ENCODE measurements at regions not wholly inside any gene's neighbourhood (a gene's known extent, or its start where the extent isn't known, plus 50 kb on each side); places are given as distances from the start of the nearest gene placed in this dataset.
"Not testable (repeated sequence)": the region's sequence is repeated elsewhere in the genome, so short reads cannot be mapped to it uniquely, and the experiment has no call there.

GRCh38 chr9:87035879-87036278, 88.6 kb upstream of the GAS1 start:
- peaks cover 23% of the 10 kb centered on the region; the same call in 1 of the 2 replicates for H3F3A ChIP-seq (ENCODE audit: insufficient read depth)
- no peaks in the 10 kb centered on the region for H3K9me2 ChIP-seq (ENCODE audit: insufficient read depth)
- no peak overlapping the region for H3K9ac ChIP-seq
- no peaks in the 10 kb centered on the region for H3K36me3 ChIP-seq (ENCODE audit: low read depth)
- no peak overlapping the region for H3K4me3 ChIP-seq
- TF ChIP-seq EZH2 (IDR thresholded peaks at IDR 0.05; ENCODE audit: insufficient read depth, poor library complexity, severe bottlenecking) (no peak), EZH2phosphoT487 (IDR thresholded peaks at IDR 0.05; ENCODE audit: insufficient read depth, low read depth) (no peak)
- no peak overlapping the region for H3K27ac ChIP-seq
- no peaks in the 10 kb centered on the region for H3K79me2 ChIP-seq (ENCODE audit: insufficient read depth)
- no peak overlapping the region for H2AFZ ChIP-seq
- WGBS, 2 experiments (ENCODE audit: low coverage in 1 of 2, low lambda C conversion rate in 2 of 2, missing lambda C conversion rate in 2 of 2) = 11 to 12% methylated on average over 5 of the region's 5 CpGs
- H3K4me1 ChIP-seq (ENCODE audit: insufficient read depth) = peaks cover 39% of the 10 kb centered on the region
- H4K20me1 ChIP-seq (ENCODE audit: insufficient read depth) = no peaks in the 10 kb centered on the region
- H3K4me2 ChIP-seq (ENCODE audit: unreplicated experiment) = peak overlapping the region; percentile 53
- in situ Hi-C loops (cut with MboI) = no loop called here
- H3K27me3 ChIP-seq (replicated peaks; ENCODE audit: insufficient read depth) = no peaks in the 10 kb centered on the region
- H3K9me3 ChIP-seq (ENCODE audit: low read depth) = no peaks in the 10 kb centered on the region
- DNase-seq = peak; percentile 70

GRCh38 chr9:87036506-87036905, 89.2 kb upstream of the GAS1 start:
- Histone ChIP-seq H3K27ac (no peak overlapping the region), H3K9ac (no peak overlapping the region), H3K27me3 (replicated peaks; ENCODE audit: insufficient read depth) (no peaks in the 10 kb centered on the region), H4K20me1 (ENCODE audit: insufficient read depth) (no peaks in the 10 kb centered on the region), H3K4me2 (ENCODE audit: unreplicated experiment) (no peak overlapping the region), H3K4me1 (ENCODE audit: insufficient read depth) (peaks cover 39% of the 10 kb centered on the region), H3K9me3 (ENCODE audit: low read depth) (no peaks in the 10 kb centered on the region), H3K79me2 (ENCODE audit: insufficient read depth) (no peaks in the 10 kb centered on the region), H3K36me3 (ENCODE audit: low read depth) (no peaks in the 10 kb centered on the region), H3K9me2 (ENCODE audit: insufficient read depth) (no peaks in the 10 kb centered on the region), H3K4me3 (no peak overlapping the region), H3F3A (ENCODE audit: insufficient read depth) (peaks cover 23% of the 10 kb centered on the region; the same call in 1 of the 2 replicates), H2AFZ (no peak overlapping the region)
- in situ Hi-C loops (cut with MboI) = no loop called here
- TF ChIP-seq EZH2 (IDR thresholded peaks at IDR 0.05; ENCODE audit: insufficient read depth, poor library complexity, severe bottlenecking) (no peak), EZH2phosphoT487 (IDR thresholded peaks at IDR 0.05; ENCODE audit: insufficient read depth, low read depth) (no peak)
- 97 to 100% methylated on average over 2 of the region's 2 CpGs for WGBS, 2 experiments (ENCODE audit: low coverage in 1 of 2, low lambda C conversion rate in 2 of 2, missing lambda C conversion rate in 2 of 2)
- DNase-seq = no peak

- Histone ChIP-seq H3K9me3 (ENCODE audit: low read depth) (no peaks in the 10 kb centered on the region), H3K4me2 (ENCODE audit: unreplicated experiment) (peak overlapping the region; percentile 43), H3K9me2 (ENCODE audit: insufficient read depth) (no peaks in the 10 kb centered on the region), H3K4me1 (ENCODE audit: insufficient read depth) (peaks cover 20% of the 10 kb centered on the region), H3K27me3 (replicated peaks; ENCODE audit: insufficient read depth) (no peaks in the 10 kb centered on the region), H4K20me1 (ENCODE audit: insufficient read depth) (no peaks in the 10 kb centered on the region), H3K27ac (peak overlapping the region; percentile 41; the same call in 1 of the 2 replicates), H3K9ac (no peak overlapping the region), H3F3A (ENCODE audit: insufficient read depth) (peaks cover 20% of the 10 kb centered on the region; the same call in 1 of the 2 replicates), H3K36me3 (ENCODE audit: low read depth) (no peaks in the 10 kb centered on the region), H3K79me2 (ENCODE audit: insufficient read depth) (no peaks in the 10 kb centered on the region), H2AFZ (peak overlapping the region; percentile 49), H3K4me3 (no peak overlapping the region)
- peak; percentile 68 for DNase-seq
- in situ Hi-C loops (cut with MboI) = no loop called here
- TF ChIP-seq EZH2 (IDR thresholded peaks at IDR 0.05; ENCODE audit: insufficient read depth, poor library complexity, severe bottlenecking) (no peak), EZH2phosphoT487 (IDR thresholded peaks at IDR 0.05; ENCODE audit: insufficient read depth, low read depth) (no peak)
- 91 to 100% methylated on average over 1 of the region's 1 CpG for WGBS, 2 experiments (ENCODE audit: low coverage in 1 of 2, low lambda C conversion rate in 2 of 2, missing lambda C conversion rate in 2 of 2)
These were observed 92.6 kb upstream of the GAS1 start for GRCh38 chr9:87039809-87040392.

- Histone ChIP-seq H3K36me3 (ENCODE audit: low read depth) (no peaks in the 10 kb centered on the region), H3F3A (ENCODE audit: insufficient read depth) (peaks cover 18% of the 10 kb centered on the region; the same call in 1 of the 2 replicates), H3K79me2 (ENCODE audit: insufficient read depth) (no peaks in the 10 kb centered on the region), H3K9me2 (ENCODE audit: insufficient read depth) (no peaks in the 10 kb centered on the region), H3K9ac (no peak overlapping the region), H3K9me3 (ENCODE audit: low read depth) (no peaks in the 10 kb centered on the region), H2AFZ (no peak overlapping the region; the same call in 1 of the 2 replicates), H3K4me1 (ENCODE audit: insufficient read depth) (peaks cover 14% of the 10 kb centered on the region), H4K20me1 (ENCODE audit: insufficient read depth) (no peaks in the 10 kb centered on the region), H3K27me3 (replicated peaks; ENCODE audit: insufficient read depth) (no peaks in the 10 kb centered on the region), H3K4me2 (ENCODE audit: unreplicated experiment) (no peak overlapping the region), H3K4me3 (no peak overlapping the region), H3K27ac (peak overlapping the region; percentile 41; the same call in 1 of the 2 replicates)
- in situ Hi-C loops (cut with MboI) = no loop called here
- TF ChIP-seq EZH2phosphoT487 (IDR thresholded peaks at IDR 0.05; ENCODE audit: insufficient read depth, low read depth) (no peak), EZH2 (IDR thresholded peaks at IDR 0.05; ENCODE audit: insufficient read depth, poor library complexity, severe bottlenecking) (no peak)
- 94 to 96% methylated on average over 2 of the region's 2 CpGs for WGBS, 2 experiments (ENCODE audit: low coverage in 1 of 2, low lambda C conversion rate in 2 of 2, missing lambda C conversion rate in 2 of 2)
- DNase-seq = no peak
These were observed 93.2 kb upstream of the GAS1 start for GRCh38 chr9:87040410-87041009.

GRCh38 chr9:87041553-87042235, 94.4 kb upstream of the GAS1 start:
- H3K9ac ChIP-seq; DNase-seq; in situ Hi-C loops (cut with MboI); H3K9me2 ChIP-seq (ENCODE audit: insufficient read depth); H3K4me3 ChIP-seq; H4K20me1 ChIP-seq (ENCODE audit: insufficient read depth); H2AFZ ChIP-seq; H3K9me3 ChIP-seq (ENCODE audit: low read depth); H3K79me2 ChIP-seq (ENCODE audit: insufficient read depth); H3K4me2 ChIP-seq (ENCODE audit: unreplicated experiment); H3K27me3 ChIP-seq (replicated peaks; ENCODE audit: insufficient read depth); H3K27ac ChIP-seq; H3K36me3 ChIP-seq (ENCODE audit: low read depth): not testable (repeated sequence)
- Histone ChIP-seq H3F3A (ENCODE audit: insufficient read depth) (peaks cover 16% of the 10 kb centered on the region; the same call in 1 of the 2 replicates), H3K4me1 (ENCODE audit: insufficient read depth) (peaks cover 11% of the 10 kb centered on the region)
- 90% methylated on average over 27 to 29 of the region's 29 CpGs for WGBS, 2 experiments (ENCODE audit: low coverage in 1 of 2, low lambda C conversion rate in 2 of 2, missing lambda C conversion rate in 2 of 2)

- H3K4me3 ChIP-seq; H4K20me1 ChIP-seq (ENCODE audit: insufficient read depth); H3K9ac ChIP-seq; in situ Hi-C loops (cut with MboI); H3K27me3 ChIP-seq (replicated peaks; ENCODE audit: insufficient read depth); H3K36me3 ChIP-seq (ENCODE audit: low read depth); H2AFZ ChIP-seq; H3K9me3 ChIP-seq (ENCODE audit: low read depth); H3K9me2 ChIP-seq (ENCODE audit: insufficient read depth); H3K79me2 ChIP-seq (ENCODE audit: insufficient read depth): not testable (repeated sequence)
- Histone ChIP-seq H3F3A (ENCODE audit: insufficient read depth) (peaks cover 17% of the 10 kb centered on the region), H3K27ac (peak overlapping the region; percentile 19; the same call in 1 of the 2 replicates), H3K4me1 (ENCODE audit: insufficient read depth) (peaks cover 10% of the 10 kb centered on the region; the same call in 1 of the 2 replicates), H3K4me2 (ENCODE audit: unreplicated experiment) (peak overlapping the region; percentile 23)
- WGBS, 2 experiments (ENCODE audit: low coverage in 1 of 2, low lambda C conversion rate in 2 of 2, missing lambda C conversion rate in 2 of 2) = 1 to 3% methylated on average over 2 of the region's 2 CpGs
- DNase-seq = peak; percentile 74
These were observed 102.8 kb upstream of the GAS1 start for GRCh38 chr9:87049929-87050608.
